ENCODE measurements at regions not wholly inside any gene's neighbourhood (a gene's known extent, or its start where the extent isn't known, plus 50 kb on each side); places are given as distances from the start of the nearest gene placed in this dataset.

DNA sequence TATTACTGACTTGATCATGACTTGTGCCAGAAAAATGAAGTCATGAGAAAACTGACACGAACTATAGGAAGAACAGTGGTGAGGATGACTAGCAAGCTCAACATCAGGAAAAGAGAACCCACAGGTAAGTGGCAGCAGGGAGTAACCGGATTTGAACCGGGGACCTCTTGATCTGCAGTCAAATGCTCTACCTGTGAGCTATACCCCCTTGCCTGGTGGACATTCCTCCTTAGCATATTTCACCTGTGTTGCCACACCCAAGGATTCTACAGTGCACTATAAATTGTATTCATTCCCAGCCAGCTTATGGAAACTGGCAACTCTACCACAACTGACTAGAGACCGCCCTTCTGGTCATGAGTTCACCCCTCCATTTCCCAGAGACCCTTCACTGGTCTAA lies 97.5 kb upstream of the ZNF746 start (continued):
- TF ChIP-seq, protein P1, sequence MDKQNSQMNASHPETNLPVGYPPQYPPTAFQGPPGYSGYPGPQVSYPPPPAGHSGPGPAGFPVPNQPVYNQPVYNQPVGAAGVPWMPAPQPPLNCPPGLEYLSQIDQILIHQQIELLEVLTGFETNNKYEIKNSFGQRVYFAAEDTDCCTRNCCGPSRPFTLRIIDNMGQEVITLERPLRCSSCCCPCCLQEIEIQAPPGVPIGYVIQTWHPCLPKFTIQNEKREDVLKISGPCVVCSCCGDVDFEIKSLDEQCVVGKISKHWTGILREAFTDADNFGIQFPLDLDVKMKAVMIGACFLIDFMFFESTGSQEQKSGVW (CRISPR knock-in tag; IDR thresholded peaks at IDR 0.05; ENCODE audit: borderline replicate concordance): no peak

DNA sequence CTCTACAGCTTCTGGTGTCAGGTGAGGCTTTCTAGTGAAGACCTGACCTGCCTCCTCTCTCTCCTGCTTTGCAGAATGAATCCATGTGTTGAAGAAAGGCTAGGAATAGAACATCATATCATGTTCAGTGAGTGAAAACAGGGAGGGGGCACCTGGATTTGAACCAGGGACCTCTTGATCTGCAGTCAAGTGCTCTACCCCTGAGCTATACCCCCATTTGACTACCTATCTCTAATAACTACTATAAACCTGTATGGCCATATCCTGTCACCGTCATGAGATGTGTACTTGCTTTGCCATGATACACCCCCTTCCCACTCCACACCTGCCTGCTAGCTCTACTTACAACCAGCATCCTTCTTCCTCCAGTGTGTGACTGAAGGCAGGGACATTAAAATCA lies 91.3 kb upstream of the ZNF746 start:
- FAIRE-seq (no peak), DNase-seq (ENCODE audit: low spot score) (no peak), ATAC-seq (no peak)
- Histone ChIP-seq H3K36me3 (replicated peaks in 1 of 2; ENCODE audit: control insufficient read depth in 1 of 2, insufficient read depth in 2 of 2, low read length in 2 of 2) (peaks cover 9 to 69% of the 10 kb centered on the region in 2 experiments; a peak in 4 of 5 replicates), H3K9ac (ENCODE audit: insufficient read depth, low read depth, low read length) (no peak overlapping the region), H3K27me3 (ENCODE audit: control insufficient read depth in 1 of 2, insufficient read depth in 2 of 2, low read length in 2 of 2) (no peaks in the 10 kb centered on the region), H2AFZ (ENCODE audit: low read length) (no peak overlapping the region), H3K4me1 (ENCODE audit: insufficient read depth, low read length) (no peaks in the 10 kb centered on the region), H3K4me2 (ENCODE audit: low read depth, low read length) (no peak overlapping the region), H3K79me2 (ENCODE audit: insufficient read depth, low read length) (no peaks in the 10 kb centered on the region), H3K27ac (ENCODE audit: extremely low read length, insufficient read depth, low read length) (no peak overlapping the region), H3K9me3 (ENCODE audit: low read length) (no peaks in the 10 kb centered on the region), H4K20me1 (ENCODE audit: insufficient read depth, low read length) (no peaks in the 10 kb centered on the region), H3K4me3 (replicated peaks in 1 of 3; ENCODE audit: insufficient read depth in 1 of 3, low read depth in 2 of 3, low read length in 3 of 3) (no peak overlapping the region)
- in situ Hi-C loops (cut with HindIII; ENCODE audit: extremely low pct_ligation_motif_present, low pct_unique_long_range_greater_than_20kb): no loop called here
- ChIA-PET CTCF (ENCODE audit: low intra/inter-chr PET ratio, low total read pairs) (no interaction called here), POLR2A (no interaction called here)
- 92% methylated on average over 1 of the region's 1 CpG for WGBS (ENCODE audit: low lambda C conversion rate)
- intact Hi-C loops (cut with micrococcal nuclease; ENCODE audit: unreplicated experiment): no loop called here
- TF ChIP-seq SMARCC2 (IDR thresholded peaks at IDR 0.05) (no peak), JUND (CRISPR knock-in tag; IDR thresholded peaks at IDR 0.05) (no peak), PAF1 (CRISPR knock-in tag; IDR thresholded peaks at IDR 0.05) (no peak), ZNF646 (CRISPR knock-in tag; IDR thresholded peaks at IDR 0.05) (no peak), ZNF552 (CRISPR knock-in tag; IDR thresholded peaks at IDR 0.05; ENCODE audit: borderline replicate concordance) (no peak), MEIS2 (CRISPR knock-in tag; IDR thresholded peaks at IDR 0.05) (no peak), SCMH1 (CRISPR knock-in tag; IDR thresholded peaks at IDR 0.05; ENCODE audit: borderline replicate concordance) (no peak)
- TF ChIP-seq, protein P2, sequence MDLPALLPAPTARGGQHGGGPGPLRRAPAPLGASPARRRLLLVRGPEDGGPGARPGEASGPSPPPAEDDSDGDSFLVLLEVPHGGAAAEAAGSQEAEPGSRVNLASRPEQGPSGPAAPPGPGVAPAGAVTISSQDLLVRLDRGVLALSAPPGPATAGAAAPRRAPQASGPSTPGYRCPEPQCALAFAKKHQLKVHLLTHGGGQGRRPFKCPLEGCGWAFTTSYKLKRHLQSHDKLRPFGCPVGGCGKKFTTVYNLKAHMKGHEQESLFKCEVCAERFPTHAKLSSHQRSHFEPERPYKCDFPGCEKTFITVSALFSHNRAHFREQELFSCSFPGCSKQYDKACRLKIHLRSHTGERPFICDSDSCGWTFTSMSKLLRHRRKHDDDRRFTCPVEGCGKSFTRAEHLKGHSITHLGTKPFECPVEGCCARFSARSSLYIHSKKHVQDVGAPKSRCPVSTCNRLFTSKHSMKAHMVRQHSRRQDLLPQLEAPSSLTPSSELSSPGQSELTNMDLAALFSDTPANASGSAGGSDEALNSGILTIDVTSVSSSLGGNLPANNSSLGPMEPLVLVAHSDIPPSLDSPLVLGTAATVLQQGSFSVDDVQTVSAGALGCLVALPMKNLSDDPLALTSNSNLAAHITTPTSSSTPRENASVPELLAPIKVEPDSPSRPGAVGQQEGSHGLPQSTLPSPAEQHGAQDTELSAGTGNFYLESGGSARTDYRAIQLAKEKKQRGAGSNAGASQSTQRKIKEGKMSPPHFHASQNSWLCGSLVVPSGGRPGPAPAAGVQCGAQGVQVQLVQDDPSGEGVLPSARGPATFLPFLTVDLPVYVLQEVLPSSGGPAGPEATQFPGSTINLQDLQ (CRISPR knock-in tag; IDR thresholded peaks at IDR 0.05): no peak
- no TSS peak for BruUV-seq (replicated peaks)

Data from HepG2 (cell line).